NCI-H82 treated with DMSO at 0.1 percent for 48 hours (cell line): ENCODE measurements at regions not wholly inside any gene's neighbourhood (a gene's known extent, or its start where the extent isn't known, plus 50 kb on each side); places are given as distances from the start of the nearest gene placed in this dataset.

Experiments used
- DNase-seq: peaks from one replicate; lab custom pipeline; 2025; ENCODE audit not compliant: unreplicated experiment; lab: John Stamatoyannopoulos, UW

DNA sequence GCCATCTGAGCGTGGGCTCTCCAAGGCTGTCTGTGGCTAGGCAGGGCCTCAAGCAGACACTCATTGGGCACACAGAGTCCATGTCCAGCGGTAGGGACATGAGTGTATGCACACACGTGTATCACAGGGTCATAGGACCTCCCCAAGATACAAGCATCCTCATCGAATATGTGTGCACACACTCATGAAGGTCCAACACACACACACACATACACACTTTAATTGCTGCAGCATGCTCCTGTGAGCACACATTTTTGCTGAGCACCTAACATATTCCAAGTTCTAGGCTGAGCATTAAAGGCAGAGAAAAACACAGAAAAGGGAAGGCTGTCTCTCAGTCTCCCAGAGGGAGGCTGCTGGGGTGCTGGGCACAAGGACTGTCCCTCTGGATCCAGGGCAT is 59.3 kb upstream of the TBX3 start:
- no peak for DNase-seq

DNA sequence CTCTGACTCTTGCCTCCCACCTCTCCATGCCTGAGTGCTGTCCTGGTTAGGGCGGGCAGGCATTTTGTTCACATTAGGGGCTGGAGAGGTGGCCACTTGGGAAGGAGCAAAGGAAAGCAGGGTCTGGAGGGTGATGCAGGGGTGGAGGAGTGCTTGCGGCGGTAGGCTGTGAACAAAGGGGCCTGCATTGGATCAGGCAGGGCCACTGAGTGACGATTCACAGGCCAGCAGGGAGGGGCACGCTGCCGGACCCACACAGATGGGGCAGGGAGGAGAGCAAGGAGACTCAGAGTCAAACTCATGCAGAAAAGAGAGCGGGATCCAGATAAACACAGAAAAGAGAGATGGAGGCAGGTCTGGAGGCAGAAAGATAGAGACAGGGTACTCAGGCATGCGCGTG is 58.4 kb upstream of the TBX3 start:
- DNase-seq = no peak

DNA sequence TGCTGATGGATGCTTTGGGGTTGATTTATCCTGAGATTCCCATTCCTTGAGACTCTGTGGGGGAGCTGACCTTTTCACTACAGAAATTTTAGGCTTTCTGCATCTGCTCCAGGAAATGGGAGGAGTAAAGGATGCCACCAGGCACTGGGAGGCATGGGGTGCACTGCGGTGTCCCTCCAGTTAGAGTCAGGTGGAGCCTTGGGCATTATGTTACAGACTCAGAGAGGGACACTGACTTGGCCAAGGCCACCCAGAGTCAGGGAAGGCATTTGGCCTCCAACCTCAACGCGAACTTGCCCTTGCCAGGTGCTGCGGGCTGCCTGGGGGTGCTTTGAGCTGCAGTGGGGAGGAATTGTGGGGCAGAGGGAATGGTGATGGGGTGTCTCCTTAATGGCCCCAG is 58.0 kb upstream of the TBX3 start:
- no peak for DNase-seq

DNA sequence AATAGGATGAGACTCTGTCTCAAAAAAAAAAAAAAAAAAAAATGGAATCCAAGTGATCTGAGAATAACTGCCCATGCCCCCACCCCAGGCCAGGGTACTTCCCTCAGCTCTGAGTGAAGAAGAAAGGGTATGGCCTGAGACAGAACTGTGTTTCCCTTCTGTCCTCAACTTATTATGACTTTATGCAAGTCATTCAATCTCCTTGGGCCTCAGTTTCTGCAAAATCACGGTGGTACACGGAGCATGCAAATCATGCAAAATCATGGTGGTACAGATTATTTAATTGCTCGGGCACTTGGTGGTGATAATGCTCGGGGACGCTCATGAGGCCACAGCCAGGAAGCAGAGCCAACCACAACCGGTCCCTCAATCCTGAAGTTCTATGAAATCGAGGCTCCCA is 56.5 kb upstream of the TBX3 start:
- DNase-seq = no peak

DNA sequence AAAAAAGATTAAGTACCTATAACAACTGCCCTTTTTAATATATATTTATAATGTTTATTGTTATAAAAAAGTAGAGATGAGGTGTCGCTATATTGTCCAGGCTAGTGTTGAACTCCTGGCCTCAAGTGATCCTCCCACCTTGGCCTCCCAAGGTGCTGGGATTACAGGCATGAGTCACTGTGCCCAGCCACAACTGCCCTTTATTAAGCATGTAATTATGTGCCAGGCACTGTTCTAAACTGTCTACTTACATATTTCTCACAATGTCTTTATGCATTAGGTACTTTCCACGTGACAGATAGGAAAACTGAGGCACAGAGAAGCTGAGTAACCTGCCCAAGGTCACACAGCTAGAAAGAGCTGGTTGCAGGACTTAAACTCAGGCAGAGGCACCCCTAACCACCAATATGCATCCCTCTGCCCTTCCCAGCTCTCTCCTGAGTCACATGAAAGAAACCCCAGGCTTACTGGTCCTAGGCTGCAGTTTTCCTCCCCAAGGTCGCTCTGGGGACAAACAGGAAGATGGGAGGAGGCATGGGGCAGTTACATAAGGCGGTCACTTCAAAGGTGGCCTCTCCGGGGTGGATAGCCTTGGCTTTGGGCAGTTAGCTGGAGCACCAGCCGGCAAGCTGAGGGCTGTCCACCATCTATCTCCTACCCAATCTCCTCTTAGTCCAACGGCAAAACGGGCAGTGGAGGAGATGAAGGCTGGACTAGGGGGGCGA is 54.6 kb upstream of the TBX3 start:
- DNase-seq = no peak

DNA sequence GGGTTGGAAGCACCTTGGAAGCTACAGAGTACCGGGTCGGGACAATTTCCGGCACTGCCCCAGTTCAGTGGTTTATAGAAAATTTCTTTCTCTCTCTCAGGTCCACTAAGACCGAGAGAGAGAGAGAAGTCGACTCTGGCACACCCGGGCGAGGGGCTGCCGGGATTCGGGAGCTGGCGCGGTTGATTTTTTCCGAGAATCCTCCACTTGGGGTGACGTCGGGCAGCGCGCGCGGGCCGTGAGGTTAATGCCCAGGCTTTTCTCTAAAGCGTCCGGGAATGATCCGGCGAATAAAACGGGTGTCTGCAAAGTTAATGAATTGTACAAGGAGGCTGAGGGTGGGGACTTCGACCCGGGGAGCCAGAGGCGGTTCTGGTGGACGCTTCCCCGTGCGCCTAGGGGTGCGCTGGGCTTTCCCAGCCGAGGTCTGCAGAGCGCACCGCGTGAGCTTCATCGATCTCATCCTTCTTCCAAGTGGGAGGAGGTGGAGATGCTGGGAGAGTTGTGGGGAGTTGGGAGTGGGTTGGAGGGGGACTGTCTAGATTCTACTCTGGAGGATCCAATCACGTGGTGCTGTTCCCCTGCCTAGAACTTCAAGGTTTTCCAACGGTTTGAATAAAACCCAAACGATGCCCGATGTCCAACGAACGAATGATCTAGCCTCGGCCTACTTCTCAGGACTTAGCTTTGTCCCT is 51.9 kb upstream of the TBX3 start:
- DNase-seq = no peak

DNA sequence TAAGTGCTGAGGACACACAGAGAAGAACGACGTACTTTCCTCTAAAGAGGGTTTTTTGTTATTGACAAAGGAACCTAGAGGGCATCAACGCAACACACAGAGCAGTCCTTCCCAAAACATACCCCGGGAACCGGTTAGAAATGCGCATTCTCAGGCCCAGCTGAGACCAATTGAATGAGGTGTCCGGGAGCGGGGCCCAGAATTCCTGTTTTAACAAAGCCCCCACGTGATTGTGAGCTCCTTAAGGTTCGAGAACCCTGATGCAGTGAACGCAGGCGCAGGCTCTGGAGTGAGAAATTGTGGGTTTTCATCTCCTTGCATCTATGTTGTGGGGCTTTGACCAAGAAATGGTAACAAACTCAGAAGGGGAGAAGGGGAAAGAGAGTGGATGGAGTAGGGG is 51.0 kb upstream of the TBX3 start:
- no peak for DNase-seq

DNA sequence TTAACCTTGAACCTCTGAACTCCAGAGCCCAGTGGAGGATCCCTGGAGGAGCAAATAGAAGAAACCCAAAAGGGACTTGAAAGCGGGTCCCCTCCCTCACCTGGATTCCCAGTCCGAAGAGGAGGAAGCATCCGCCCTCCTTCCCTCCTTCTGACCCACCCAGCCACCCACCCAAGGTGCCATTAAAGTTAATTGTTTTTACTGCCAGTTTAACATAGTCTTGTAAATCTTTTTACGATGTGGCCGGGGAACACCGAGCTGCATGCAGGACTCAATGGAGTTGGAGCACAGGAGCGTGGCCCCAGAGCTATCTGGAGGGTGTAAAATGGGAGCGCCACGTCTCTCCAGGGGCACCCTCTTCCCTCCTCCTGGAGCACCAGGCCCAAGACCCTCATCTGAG is 49.9 kb upstream of the TBX3 start:
- DNase-seq = no peak
